ENCODE measurements at regions not wholly inside any gene's neighbourhood (a gene's known extent, or its start where the extent isn't known, plus 50 kb on each side); places are given as distances from the start of the nearest gene placed in this dataset.

GRCh38 chr22:48139776-48140175, 1377.3 kb downstream of the TBC1D22A start:
- TF ChIP-seq POLR2AphosphoS5 (IDR thresholded peaks at IDR 0.05; ENCODE audit: borderline replicate concordance, low read depth, low read length) = no peak
- no peak for TF ChIP-seq FOXP2 (optimal IDR thresholded peaks at IDR 0.05; ENCODE audit: control extremely low read depth, extremely low read length, insufficient read depth)
- no peak for TF ChIP-seq EZH2 (IDR thresholded peaks at IDR 0.05)
